AG10803 (cell line): ENCODE measurements at regions not wholly inside any gene's neighbourhood (a gene's known extent, or its start where the extent isn't known, plus 50 kb on each side); places are given as distances from the start of the nearest gene placed in this dataset.
A peak's percentile ranks its signal among the peaks of the same experiment; 100 is the strongest.

Experiments used
- DNase-seq: peaks from one replicate; pipeline ENCODE4 v3.0.0; 2010; ENCODE audit warnings: low read depth
- H3K4me3 ChIP-seq: 2 replicates; pipeline ENCODE4 v1.5.1; 2011; ENCODE audit warnings: mild to moderate bottlenecking, low read length, control low read depth
- CTCF ChIP-seq: conservative IDR thresholded peaks from 2 replicates; pipeline ENCODE4 v1.5.1; 2011; ENCODE audit warnings: mild to moderate bottlenecking, low read length, control low read depth, inconsistent platforms

DNA sequence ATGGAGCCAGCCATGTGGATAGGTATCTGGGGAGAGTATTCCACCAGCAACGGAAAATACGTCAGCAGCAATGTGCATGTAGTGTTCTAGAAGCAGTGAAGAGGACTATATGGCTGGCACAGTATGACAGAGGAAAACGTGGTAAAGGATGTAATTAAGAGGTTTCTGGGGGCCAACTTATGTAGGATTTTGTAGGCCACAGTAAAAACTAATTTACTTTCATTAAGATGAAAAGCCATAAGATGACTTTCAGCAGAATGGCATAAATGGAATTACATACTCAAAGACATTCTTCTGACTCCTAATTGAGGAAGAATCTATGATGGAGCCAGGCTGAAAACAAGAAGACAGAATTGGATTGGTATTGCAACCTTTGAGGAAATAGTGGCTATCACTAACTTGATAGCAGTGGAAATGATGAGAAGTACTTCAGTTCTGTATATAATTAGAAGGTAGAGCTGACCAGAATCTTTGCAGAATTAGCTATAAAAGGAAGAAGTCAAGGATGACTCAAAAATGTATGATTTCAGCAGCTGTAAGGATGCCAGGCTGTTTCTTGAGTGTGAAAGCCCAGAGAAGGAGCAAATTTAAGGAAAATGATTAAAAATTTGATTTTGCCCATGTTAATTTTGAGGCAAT is 156.7 kb downstream of the MBL2 start:
- no peak overlapping the region for H3K4me3 ChIP-seq
- no peak for TF ChIP-seq CTCF
- peak; percentile 41 for DNase-seq

DNA sequence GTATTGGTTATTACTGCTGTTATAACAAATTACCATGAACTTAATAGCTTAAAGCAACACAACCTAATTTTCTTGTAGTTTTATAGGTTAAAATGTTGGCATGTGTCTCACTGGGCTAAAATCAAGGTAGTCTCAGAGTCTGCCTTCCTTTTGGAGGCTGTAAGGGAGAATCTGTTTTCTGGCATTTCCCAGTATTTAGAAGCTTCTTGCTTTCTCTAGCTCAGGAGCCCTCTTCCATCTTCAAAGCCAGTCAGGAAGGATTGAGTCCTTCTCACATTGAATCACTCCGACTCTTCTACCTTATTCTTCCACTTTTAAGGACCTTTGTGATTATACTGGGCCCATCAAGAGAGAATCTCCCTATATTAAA is 156.2 kb downstream of the MBL2 start:
- no peak for DNase-seq
- TF ChIP-seq CTCF: no peak
- H3K4me3 ChIP-seq: no peak overlapping the region

- no peak for TF ChIP-seq CTCF
- H3K4me3 ChIP-seq: no peak overlapping the region
- DNase-seq: no peak
Measured at GRCh38 chr10:52617346-52617745, 155.2 kb downstream of the MBL2 start.

GRCh38 chr10:52619052-52619451 is 153.5 kb downstream of the MBL2 start:
- no peak overlapping the region for H3K4me3 ChIP-seq
- TF ChIP-seq CTCF: no peak
- DNase-seq: no peak

DNA sequence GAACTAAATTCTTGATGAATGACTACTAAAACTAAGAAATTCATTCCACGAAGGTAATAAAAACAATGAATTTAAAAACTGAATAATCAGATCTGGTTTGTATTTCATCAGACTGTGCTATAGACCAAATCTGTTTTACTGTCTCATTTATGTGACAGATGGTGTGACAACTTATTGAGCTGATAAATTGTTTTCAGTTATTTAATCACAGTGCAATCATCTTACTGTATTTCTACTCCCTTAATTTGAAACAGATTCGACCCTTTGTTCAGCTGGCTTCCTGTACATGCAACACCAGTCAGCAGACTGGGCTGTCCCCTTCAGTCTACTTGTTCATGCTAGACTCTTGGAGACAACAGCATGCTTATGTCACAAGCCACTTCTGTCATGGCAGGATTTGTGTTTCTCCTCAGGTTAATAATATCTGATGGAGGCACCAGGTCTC is 150.9 kb downstream of the MBL2 start:
- no peak overlapping the region for H3K4me3 ChIP-seq
- DNase-seq: peak; percentile 82
- no peak for TF ChIP-seq CTCF

- H3K4me3 ChIP-seq: no peak overlapping the region
- DNase-seq: peak; percentile 35
- no peak for TF ChIP-seq CTCF
Measured at GRCh38 chr10:52623761-52624160, 148.8 kb downstream of the MBL2 start.

- no peak for TF ChIP-seq CTCF
- H3K4me3 ChIP-seq: no peak overlapping the region
- DNase-seq: no peak
Measured at GRCh38 chr10:52627279-52627678, 145.3 kb downstream of the MBL2 start.
